HUES6 (cell line): ENCODE measurements at regions not wholly inside any gene's neighbourhood (a gene's known extent, or its start where the extent isn't known, plus 50 kb on each side); places are given as distances from the start of the nearest gene placed in this dataset.
"Not testable (repeated sequence)": the region's sequence is repeated elsewhere in the genome, so short reads cannot be mapped to it uniquely, and the experiment has no call there.

Experiments
- H3K27ac ChIP-seq: 2 replicates; pipeline ENCODE4 v1.7.0; 2013; ENCODE audit warnings: low read depth, mild to moderate bottlenecking, low read length, inconsistent platforms
- H3K27me3 ChIP-seq: 2 replicates; pipeline ENCODE4 v1.6.1; 2013; ENCODE audit warnings: low read length; ENCODE audit not compliant: control insufficient read depth, insufficient read depth
- H3K36me3 ChIP-seq: 2 replicates; pipeline ENCODE4 v1.6.1; 2013; ENCODE audit warnings: low read length; ENCODE audit not compliant: control insufficient read depth, insufficient read depth
- H3K4me1 ChIP-seq: 2 replicates; pipeline ENCODE4 v1.6.1; 2013; ENCODE audit warnings: low read length; ENCODE audit not compliant: control insufficient read depth, insufficient read depth
- H3K4me3 ChIP-seq: 2 replicates; pipeline ENCODE4 v1.5.1; 2013; ENCODE audit warnings: low read depth, low read length
- H3K9ac ChIP-seq: one replicate; pipeline ENCODE4 v1.6.1; 2013; ENCODE audit warnings: mild to moderate bottlenecking, low read length
- H3K9me3 ChIP-seq: 2 replicates; pipeline ENCODE4 v1.6.1; 2013; ENCODE audit warnings: low read depth, low read length; ENCODE audit not compliant: control insufficient read depth, insufficient read depth

- Histone ChIP-seq H3K9ac (no peak overlapping the region), H3K27ac (no peak overlapping the region), H3K27me3 (no peaks in the 10 kb centered on the region), H3K9me3 (0 out of 2 replicates have a peak, but pooled peaks cover 2% of the 10 kb centered on the region), H3K36me3 (no peaks in the 10 kb centered on the region), H3K4me1 (peaks cover 19% of the 10 kb centered on the region), H3K4me3 (no peak overlapping the region)
Measured at GRCh38 chr20:17822039-17822438, 122.3 kb downstream of the BANF2 start.

DNA sequence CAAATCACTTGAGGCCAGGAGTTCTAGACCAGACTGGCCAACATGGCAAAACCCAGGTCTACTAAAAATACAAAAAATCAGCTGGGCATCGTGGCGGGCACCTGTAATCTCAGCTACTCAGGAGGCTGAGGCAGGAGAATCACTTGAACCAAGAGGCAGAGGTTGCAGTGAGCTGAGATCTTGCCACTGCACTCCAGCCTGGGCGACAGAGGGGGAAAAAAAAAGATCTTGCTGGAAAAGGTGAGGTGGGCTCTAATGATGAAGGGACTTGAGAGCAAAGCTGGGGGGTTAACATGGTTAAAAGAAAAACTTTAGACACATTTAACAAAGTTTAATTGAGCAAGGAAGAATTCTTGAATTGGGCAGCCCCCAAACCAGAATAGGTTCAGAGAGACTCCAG is 121.8 kb downstream of the BANF2 start:
- H3K27ac ChIP-seq, H3K36me3 ChIP-seq: not testable (repeated sequence)
- peaks cover 19% of the 10 kb centered on the region for H3K4me1 ChIP-seq

DNA sequence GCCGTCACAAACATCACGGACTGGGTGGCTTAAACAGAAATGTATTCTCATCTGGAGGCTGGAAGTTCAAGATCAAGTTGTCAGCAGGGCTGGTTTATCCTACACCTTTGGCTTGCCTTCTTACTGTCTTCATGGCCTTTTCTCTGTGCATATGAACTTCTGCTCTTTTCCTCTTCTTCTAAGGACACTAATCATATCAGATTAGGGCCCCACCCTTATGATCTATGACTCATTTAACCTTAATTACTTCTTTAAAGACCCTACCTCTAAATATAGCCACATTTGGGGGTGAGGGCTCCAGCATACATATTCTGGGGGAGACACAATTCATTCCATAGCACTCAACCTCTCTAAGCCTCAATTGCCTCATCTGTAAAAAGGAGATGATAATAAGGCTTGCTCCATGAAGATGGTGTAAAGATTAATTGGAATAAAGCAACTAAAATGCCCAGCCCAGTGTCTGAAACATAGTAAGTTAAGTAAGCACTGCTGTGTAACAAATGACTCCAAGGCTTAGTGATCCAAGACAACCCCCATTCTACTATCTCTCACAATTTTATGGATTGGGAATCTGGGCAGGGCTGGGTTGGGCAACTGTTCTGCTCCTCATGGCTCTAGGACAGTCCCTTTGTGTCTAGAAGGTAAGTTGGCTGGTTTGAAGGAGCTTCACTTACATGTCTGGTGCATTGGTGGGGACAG is 119.8 kb downstream of the BANF2 start:
- H3K4me3 ChIP-seq = no peak overlapping the region
- peaks cover 11% of the 10 kb centered on the region for H3K4me1 ChIP-seq
- no peaks in the 10 kb centered on the region for H3K36me3 ChIP-seq
- H3K27ac ChIP-seq = no peak overlapping the region
- H3K9me3 ChIP-seq = 0 out of 2 replicates have a peak, but pooled peaks cover 2% of the 10 kb centered on the region
- H3K27me3 ChIP-seq = no peaks in the 10 kb centered on the region
- no peak overlapping the region for H3K9ac ChIP-seq

More for the DNA sequence above, 121.8 kb downstream of the BANF2 start:
- not testable (repeated sequence) for H3K9me3 ChIP-seq, H3K27me3 ChIP-seq, H3K4me3 ChIP-seq, H3K9ac ChIP-seq

- Histone ChIP-seq H3K27me3 (no peaks in the 10 kb centered on the region), H3K27ac (no peak overlapping the region), H3K9me3 (0 out of 2 replicates have a peak, but pooled peaks cover 2% of the 10 kb centered on the region), H3K4me3 (no peak overlapping the region), H3K9ac (no peak overlapping the region), H3K4me1 (peaks cover 1% of the 10 kb centered on the region; the same call in 1 of the 2 replicates), H3K36me3 (no peaks in the 10 kb centered on the region)
Measured at GRCh38 chr20:17818187-17818586, 118.4 kb downstream of the BANF2 start.

- no peaks in the 10 kb centered on the region for H3K4me1 ChIP-seq
- no peak overlapping the region for H3K27ac ChIP-seq
- 0 out of 2 replicates have a peak, but pooled peaks cover 2% of the 10 kb centered on the region for H3K9me3 ChIP-seq
- no peak overlapping the region for H3K4me3 ChIP-seq
- H3K36me3 ChIP-seq = no peaks in the 10 kb centered on the region
- no peaks in the 10 kb centered on the region for H3K27me3 ChIP-seq
- H3K9ac ChIP-seq = no peak overlapping the region
Measured at GRCh38 chr20:17816804-17817587, 117.2 kb downstream of the BANF2 start.

- Histone ChIP-seq H3K9me3 (no peaks in the 10 kb centered on the region), H3K4me1 (peaks cover 12% of the 10 kb centered on the region), H3K9ac (no peak overlapping the region), H3K4me3 (no peak overlapping the region), H3K36me3 (no peaks in the 10 kb centered on the region), H3K27me3 (no peaks in the 10 kb centered on the region), H3K27ac (no peak overlapping the region)
Measured at GRCh38 chr20:17811628-17811965, 111.8 kb downstream of the BANF2 start.

- Histone ChIP-seq H3K9me3 (no peaks in the 10 kb centered on the region), H3K4me3 (no peak overlapping the region), H3K27ac (no peak overlapping the region), H3K36me3 (no peaks in the 10 kb centered on the region), H3K4me1 (peaks cover 14% of the 10 kb centered on the region), H3K27me3 (no peaks in the 10 kb centered on the region), H3K9ac (no peak overlapping the region)
Measured at GRCh38 chr20:17810847-17811627, 111.3 kb downstream of the BANF2 start.

GRCh38 chr20:17810062-17810631 is 110.4 kb downstream of the BANF2 start:
- H3K4me1 ChIP-seq = peaks cover 14% of the 10 kb centered on the region
- H3K9me3 ChIP-seq = no peaks in the 10 kb centered on the region
- H3K27me3 ChIP-seq = no peaks in the 10 kb centered on the region
- no peak overlapping the region for H3K27ac ChIP-seq
- no peak overlapping the region for H3K4me3 ChIP-seq
- H3K9ac ChIP-seq = no peak overlapping the region
- no peaks in the 10 kb centered on the region for H3K36me3 ChIP-seq

GRCh38 chr20:17809362-17810061 is 109.7 kb downstream of the BANF2 start:
- Histone ChIP-seq H3K9me3 (no peaks in the 10 kb centered on the region), H3K9ac (no peak overlapping the region), H3K27me3 (no peaks in the 10 kb centered on the region), H3K36me3 (no peaks in the 10 kb centered on the region), H3K4me3 (no peak overlapping the region), H3K27ac (no peak overlapping the region), H3K4me1 (peaks cover 14% of the 10 kb centered on the region)

DNA sequence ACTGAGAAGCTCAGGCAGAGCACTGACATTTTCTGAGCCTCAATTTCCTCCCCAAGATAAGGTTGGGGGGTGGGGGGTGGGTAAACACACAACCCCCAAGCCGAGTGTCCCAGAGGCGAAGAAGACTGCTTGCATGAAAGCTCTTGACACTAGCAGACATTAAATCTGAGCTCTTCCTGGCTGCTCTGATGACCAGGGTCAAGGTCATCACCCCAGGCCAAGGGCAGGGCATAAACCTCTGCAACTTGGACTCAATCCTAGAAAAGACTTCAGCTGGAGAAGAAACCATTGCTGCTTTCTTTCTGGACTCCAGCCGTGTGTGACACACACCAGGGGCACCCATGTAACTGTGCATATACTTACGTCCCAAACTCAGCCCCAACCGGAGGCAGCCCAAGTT is 109.0 kb downstream of the BANF2 start:
- no peaks in the 10 kb centered on the region for H3K27me3 ChIP-seq
- no peak overlapping the region for H3K9ac ChIP-seq
- H3K36me3 ChIP-seq = no peaks in the 10 kb centered on the region
- peaks cover 14% of the 10 kb centered on the region for H3K4me1 ChIP-seq
- H3K4me3 ChIP-seq = no peak overlapping the region
- no peak overlapping the region for H3K27ac ChIP-seq
- no peaks in the 10 kb centered on the region for H3K9me3 ChIP-seq
